CD8-positive, alpha-beta memory T cell (primary cell): ENCODE measurements at regions not wholly inside any gene's neighbourhood (a gene's known extent, or its start where the extent isn't known, plus 50 kb on each side); places are given as distances from the start of the nearest gene placed in this dataset.

Source experiments
- CTCF ChIA-PET: fragments of 350-600 bp; sonication (Branson Sonifier 250); formaldehyde crosslinking; loops from one replicate; lab custom pipeline; 2021; ENCODE audit warnings: antibody characterized with exemption; lab: Charles Lee
- POLR2A ChIA-PET: fragments of 350-600 bp; sonication (Branson Sonifier 250); formaldehyde crosslinking; loops from one replicate; lab custom pipeline; 2021; ENCODE audit warnings: antibody characterized with exemption; lab: Charles Lee
- DNase-seq, 5 donors: peaks; one replicate each; pipeline versions ENCODE4 v3.0.0 to v3.0.0-alpha.2; 2020 to 2022; ENCODE audit warnings: mixed read lengths in 1 of 5
- H3K27ac ChIP-seq: one replicate; pipeline ENCODE4 v1.7.0; 2013; ENCODE audit warnings: low read depth, mild to moderate bottlenecking, low read length, moderate library complexity
- H3K27me3 ChIP-seq: 2 replicates; pipeline ENCODE4 v1.7.0; 2013; ENCODE audit warnings: low read length, mild to moderate bottlenecking; ENCODE audit not compliant: insufficient read depth, poor library complexity, severe bottlenecking
- H3K36me3 ChIP-seq: 2 replicates; pipeline ENCODE4 v1.7.0; 2013; ENCODE audit warnings: mild to moderate bottlenecking, low read length, moderate library complexity; ENCODE audit not compliant: insufficient read depth
- H3K4me1 ChIP-seq: 2 replicates; pipeline ENCODE4 v1.7.0; 2013; ENCODE audit warnings: mild to moderate bottlenecking, low read length, moderate library complexity; ENCODE audit not compliant: insufficient read depth
- H3K4me3 ChIP-seq: 2 replicates; pipeline ENCODE4 v1.7.0; 2013; ENCODE audit warnings: mild to moderate bottlenecking, low read length
- H3K9me3 ChIP-seq: 2 replicates; pipeline ENCODE4 v1.7.0; 2013; ENCODE audit warnings: mild to moderate bottlenecking, low read length
- H3K27ac Mint-ChIP-seq, 8 donors: one replicate each; pipeline ENCODE4 v1.8.0; 2020 to 2021; ENCODE audit warnings: mixed read lengths in 8 of 8, mild to moderate bottlenecking in 6 of 8, inconsistent platforms in 3 of 8, moderate library complexity in 3 of 8
- H3K27me3 Mint-ChIP-seq, 2 donors: one replicate each; pipeline ENCODE4 v1.8.0; 2020 to 2021; ENCODE audit warnings: mixed read lengths in 2 of 2, mild to moderate bottlenecking in 1 of 2, moderate library complexity in 1 of 2
- H3K36me3 Mint-ChIP-seq, 3 donors: one replicate each; pipeline ENCODE4 v1.8.0; 2020 to 2021; ENCODE audit warnings: mixed read lengths in 3 of 3, inconsistent platforms in 1 of 3, mild to moderate bottlenecking in 1 of 3
- H3K4me1 Mint-ChIP-seq, 3 donors: one replicate each; pipeline ENCODE4 v1.8.0; 2020 to 2021; ENCODE audit warnings: mixed read lengths in 3 of 3, inconsistent platforms in 1 of 3, mild to moderate bottlenecking in 1 of 3
- H3K4me3 Mint-ChIP-seq, 7 donors: one replicate each; pipeline ENCODE4 v1.8.0; 2020 to 2021; ENCODE audit warnings: mixed read lengths in 7 of 7, mild to moderate bottlenecking in 6 of 7, moderate library complexity in 4 of 7, inconsistent platforms in 2 of 7
- H3K9me3 Mint-ChIP-seq, 5 donors: one replicate each; pipeline ENCODE4 v1.8.0; 2020 to 2022; ENCODE audit warnings: mixed read lengths in 5 of 5, mild to moderate bottlenecking in 3 of 5, moderate library complexity in 2 of 5, inconsistent platforms in 1 of 5

GRCh38 chr6:65938000-65938399 is 231.0 kb upstream of the EYS start:
- Histone ChIP-seq H3K36me3 (no peaks in the 10 kb centered on the region), H3K27ac (no peak overlapping the region), H3K9me3 (no peaks in the 10 kb centered on the region), H3K4me1 (no peaks in the 10 kb centered on the region), H3K4me3 (no peak overlapping the region), H3K27me3 (no peaks in the 10 kb centered on the region)
- ChIA-PET CTCF (no interaction called here), POLR2A (no interaction called here)
- no peak for DNase-seq
- H3K9me3 Mint-ChIP-seq = peaks cover 0 to 36% (median 6%) of the 10 kb centered on the region in 5 donors
- H3K27ac Mint-ChIP-seq = no peak overlapping the region
- H3K27me3 Mint-ChIP-seq = no peaks in the 10 kb centered on the region
- no peaks in the 10 kb centered on the region for H3K36me3 Mint-ChIP-seq
- no peak overlapping the region for H3K4me3 Mint-ChIP-seq
- H3K4me1 Mint-ChIP-seq = no peaks in the 10 kb centered on the region

DNA sequence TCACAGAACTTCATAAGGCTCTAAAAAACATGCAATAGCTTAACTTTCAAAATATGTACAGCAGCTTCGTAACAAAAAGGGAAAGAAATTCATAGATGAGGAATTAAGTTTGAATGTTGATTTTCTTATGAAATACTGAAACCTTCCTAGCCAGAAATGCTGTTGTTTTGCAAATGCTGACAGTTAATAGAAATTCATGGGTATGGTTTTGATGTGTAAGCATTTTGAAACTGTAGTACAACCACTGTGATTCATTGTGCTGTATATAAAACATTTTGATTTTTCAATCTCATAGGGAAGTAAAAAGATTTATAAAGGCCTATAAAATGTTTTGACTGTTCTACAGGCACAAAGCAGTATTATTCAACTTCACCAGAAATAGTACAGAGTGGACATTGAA is 228.4 kb upstream of the EYS start:
- no peak overlapping the region for H3K27ac ChIP-seq
- no peak for DNase-seq
- no peaks in the 10 kb centered on the region for H3K4me1 ChIP-seq
- no peaks in the 10 kb centered on the region for H3K9me3 ChIP-seq
- H3K27me3 ChIP-seq = no peaks in the 10 kb centered on the region
- Mint-ChIP-seq H3K27ac (no peak overlapping the region), H3K36me3 (no peaks in the 10 kb centered on the region), H3K4me3 (no peak overlapping the region), H3K9me3 (peaks cover 0 to 22% (median 6%) of the 10 kb centered on the region in 5 donors), H3K4me1 (no peaks in the 10 kb centered on the region), H3K27me3 (no peaks in the 10 kb centered on the region)
- ChIA-PET POLR2A (no interaction called here), CTCF (no interaction called here)
- H3K36me3 ChIP-seq = no peaks in the 10 kb centered on the region
- H3K4me3 ChIP-seq = no peak overlapping the region

DNA sequence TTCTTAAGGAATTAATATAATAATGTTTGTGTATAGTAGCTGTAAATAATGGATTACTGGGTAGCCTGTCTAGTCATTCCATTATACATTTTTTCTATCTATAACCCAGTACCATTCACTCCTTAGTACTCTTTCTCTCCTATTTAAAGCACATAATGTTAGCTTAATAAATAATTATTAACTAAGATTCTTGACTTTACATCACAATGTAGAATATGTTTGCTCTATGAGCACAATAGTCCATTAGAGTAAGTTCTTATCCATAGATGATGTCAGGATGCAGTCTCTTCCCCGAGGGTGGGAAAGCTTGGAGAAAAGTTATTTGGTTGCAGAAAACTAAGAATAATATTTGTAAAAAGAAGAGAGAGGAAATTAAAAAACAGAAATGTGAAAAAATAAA is 226.4 kb upstream of the EYS start:
- H3K4me1 Mint-ChIP-seq = no peaks in the 10 kb centered on the region
- DNase-seq = no peak
- Histone ChIP-seq H3K4me1 (no peaks in the 10 kb centered on the region), H3K9me3 (no peaks in the 10 kb centered on the region), H3K36me3 (no peaks in the 10 kb centered on the region), H3K4me3 (no peak overlapping the region), H3K27me3 (no peaks in the 10 kb centered on the region), H3K27ac (no peak overlapping the region)
- CTCF ChIA-PET = no interaction called here
- no peak overlapping the region for H3K27ac Mint-ChIP-seq
- peaks cover 1 to 22% (median 8%) of the 10 kb centered on the region in 5 donors for H3K9me3 Mint-ChIP-seq
- no peaks in the 10 kb centered on the region for H3K27me3 Mint-ChIP-seq
- POLR2A ChIA-PET = no interaction called here
- H3K4me3 Mint-ChIP-seq = no peak overlapping the region
- no peaks in the 10 kb centered on the region for H3K36me3 Mint-ChIP-seq

- no peaks in the 10 kb centered on the region for H3K4me1 Mint-ChIP-seq
- H3K9me3 Mint-ChIP-seq = peaks cover 2 to 19% (median 8%) of the 10 kb centered on the region in 5 donors
- ChIA-PET CTCF (no interaction called here), POLR2A (no interaction called here)
- Histone ChIP-seq H3K4me3 (no peak overlapping the region), H3K4me1 (no peaks in the 10 kb centered on the region), H3K36me3 (no peaks in the 10 kb centered on the region), H3K27ac (no peak overlapping the region), H3K9me3 (no peaks in the 10 kb centered on the region), H3K27me3 (no peaks in the 10 kb centered on the region)
- no peak overlapping the region for H3K27ac Mint-ChIP-seq
- no peak overlapping the region for H3K4me3 Mint-ChIP-seq
- H3K27me3 Mint-ChIP-seq = no peaks in the 10 kb centered on the region
- no peaks in the 10 kb centered on the region for H3K36me3 Mint-ChIP-seq
- no peak for DNase-seq
Observed at GRCh38 chr6:65927141-65927540, 220.1 kb upstream of the EYS start.

GRCh38 chr6:65924411-65924810 is 217.4 kb upstream of the EYS start:
- no peak overlapping the region for H3K4me3 ChIP-seq
- no peak overlapping the region for H3K4me3 Mint-ChIP-seq
- CTCF ChIA-PET = no interaction called here
- H3K4me1 ChIP-seq = no peaks in the 10 kb centered on the region
- H3K27ac Mint-ChIP-seq = no peak overlapping the region
- H3K36me3 ChIP-seq = no peaks in the 10 kb centered on the region
- H3K27me3 ChIP-seq = no peaks in the 10 kb centered on the region
- H3K9me3 Mint-ChIP-seq = peaks cover 4 to 15% (median 15%) of the 10 kb centered on the region in 5 donors
- H3K27ac ChIP-seq = no peak overlapping the region
- H3K9me3 ChIP-seq = no peaks in the 10 kb centered on the region
- H3K4me1 Mint-ChIP-seq = no peaks in the 10 kb centered on the region
- H3K27me3 Mint-ChIP-seq = no peaks in the 10 kb centered on the region
- H3K36me3 Mint-ChIP-seq = no peaks in the 10 kb centered on the region
- POLR2A ChIA-PET = no interaction called here
- DNase-seq = no peak

DNA sequence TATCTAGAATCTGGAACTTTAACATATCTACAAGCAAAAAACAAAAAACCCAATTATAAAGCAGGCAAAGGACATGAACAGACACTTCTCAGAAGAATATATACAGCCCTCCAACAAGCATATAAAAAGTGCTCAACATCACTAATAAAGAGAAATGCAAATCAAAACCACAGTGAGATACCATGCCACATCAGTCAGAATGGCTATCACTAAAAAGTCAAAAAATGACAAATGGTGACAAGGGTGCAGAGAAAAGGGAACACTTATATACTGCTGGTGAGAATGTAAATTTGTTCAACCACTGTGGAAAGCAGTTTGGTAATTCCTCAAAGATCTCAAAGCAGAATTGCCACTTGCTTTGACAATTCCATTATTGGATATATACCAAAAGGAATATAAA is 215.0 kb upstream of the EYS start:
- Histone ChIP-seq H3K4me1 (no peaks in the 10 kb centered on the region), H3K36me3 (no peaks in the 10 kb centered on the region), H3K27me3 (no peaks in the 10 kb centered on the region), H3K27ac (no peak overlapping the region), H3K4me3 (no peak overlapping the region), H3K9me3 (no peaks in the 10 kb centered on the region)
- no peak overlapping the region for H3K4me3 Mint-ChIP-seq
- no peaks in the 10 kb centered on the region for H3K27me3 Mint-ChIP-seq
- DNase-seq = no peak
- peaks cover 3 to 15% (median 11%) of the 10 kb centered on the region in 5 donors for H3K9me3 Mint-ChIP-seq
- H3K36me3 Mint-ChIP-seq = no peaks in the 10 kb centered on the region
- POLR2A ChIA-PET = no interaction called here
- CTCF ChIA-PET = no interaction called here
- H3K27ac Mint-ChIP-seq = no peak overlapping the region
- H3K4me1 Mint-ChIP-seq = no peaks in the 10 kb centered on the region

- H3K27ac ChIP-seq = no peak overlapping the region
- ChIA-PET POLR2A (no interaction called here), CTCF (no interaction called here)
- H3K9me3 ChIP-seq = no peaks in the 10 kb centered on the region
- H3K9me3 Mint-ChIP-seq = peaks cover 11 to 39% (median 28%) of the 10 kb centered on the region in 5 donors
- no peaks in the 10 kb centered on the region for H3K4me1 ChIP-seq
- no peaks in the 10 kb centered on the region for H3K27me3 ChIP-seq
- no peaks in the 10 kb centered on the region for H3K36me3 Mint-ChIP-seq
- no peaks in the 10 kb centered on the region for H3K4me1 Mint-ChIP-seq
- H3K27me3 Mint-ChIP-seq = no peaks in the 10 kb centered on the region
- no peak overlapping the region for H3K4me3 Mint-ChIP-seq
- DNase-seq = no peak
- no peak overlapping the region for H3K4me3 ChIP-seq
- no peak overlapping the region for H3K27ac Mint-ChIP-seq
- H3K36me3 ChIP-seq = no peaks in the 10 kb centered on the region
Observed at GRCh38 chr6:65908065-65908464, 201.0 kb upstream of the EYS start.

- peaks cover 9 to 34% (median 25%) of the 10 kb centered on the region in 5 donors for H3K9me3 Mint-ChIP-seq
- H3K27ac ChIP-seq = no peak overlapping the region
- H3K4me1 ChIP-seq = no peaks in the 10 kb centered on the region
- H3K4me3 ChIP-seq = no peak overlapping the region
- POLR2A ChIA-PET = no interaction called here
- H3K4me1 Mint-ChIP-seq = no peaks in the 10 kb centered on the region
- no peak for DNase-seq
- CTCF ChIA-PET = no interaction called here
- H3K36me3 ChIP-seq = no peaks in the 10 kb centered on the region
- H3K27me3 Mint-ChIP-seq = no peaks in the 10 kb centered on the region
- H3K4me3 Mint-ChIP-seq = no peak overlapping the region
- H3K36me3 Mint-ChIP-seq = no peaks in the 10 kb centered on the region
- H3K27ac Mint-ChIP-seq = no peak overlapping the region
- peaks cover 1% of the 10 kb centered on the region for H3K9me3 ChIP-seq
- no peaks in the 10 kb centered on the region for H3K27me3 ChIP-seq
Observed at GRCh38 chr6:65903992-65904391, 197.0 kb upstream of the EYS start.

DNA sequence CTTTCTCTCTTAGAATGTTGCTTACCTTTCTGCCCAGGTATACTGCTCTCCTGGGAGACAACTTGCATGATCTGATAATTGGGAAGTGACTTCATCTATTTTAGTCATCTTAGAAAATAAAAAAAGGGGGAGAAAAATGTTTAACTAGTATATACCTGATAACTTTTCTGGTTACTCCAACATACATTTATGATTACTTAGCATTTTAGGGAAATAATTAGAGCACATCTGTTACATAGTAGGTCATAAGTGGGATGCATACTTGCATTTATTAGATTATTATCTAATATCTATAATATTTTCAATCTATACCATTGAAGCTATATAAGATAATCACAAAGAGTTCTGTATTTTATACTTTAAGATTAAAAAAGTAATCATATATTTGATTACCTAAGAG is 193.9 kb upstream of the EYS start:
- Mint-ChIP-seq H3K36me3 (no peaks in the 10 kb centered on the region), H3K4me1 (no peaks in the 10 kb centered on the region)
- POLR2A ChIA-PET = no interaction called here

More for the DNA sequence above, 193.9 kb upstream of the EYS start:
- no peak overlapping the region for H3K4me3 ChIP-seq
- H3K9me3 Mint-ChIP-seq = peaks cover 5 to 23% (median 10%) of the 10 kb centered on the region in 5 donors
- no peak overlapping the region for H3K27ac ChIP-seq
- CTCF ChIA-PET = no interaction called here
- H3K4me3 Mint-ChIP-seq = no peak overlapping the region
- H3K27me3 ChIP-seq = no peaks in the 10 kb centered on the region
- peaks cover 6% of the 10 kb centered on the region for H3K9me3 ChIP-seq
- H3K4me1 ChIP-seq = no peaks in the 10 kb centered on the region
- H3K27ac Mint-ChIP-seq = no peak overlapping the region
- no peaks in the 10 kb centered on the region for H3K36me3 ChIP-seq
- H3K27me3 Mint-ChIP-seq = no peaks in the 10 kb centered on the region
- DNase-seq = no peak
